SU-DHL-6 (cell line): ENCODE measurements at regions not wholly inside any gene's neighbourhood (a gene's known extent, or its start where the extent isn't known, plus 50 kb on each side); places are given as distances from the start of the nearest gene placed in this dataset.
A peak's percentile ranks its signal among the peaks of the same experiment; 100 is the strongest.

Source experiments
- H2AFZ ChIP-seq: fragments of 200-600 bp; sonication (generic); 2 replicates; pipeline ENCODE4 v1.6.1; 2014; ENCODE audit warnings: low read depth, mild to moderate bottlenecking, moderate library complexity, mixed read lengths, antibody characterized with exemption, low read length; ENCODE audit not compliant: severe bottlenecking
- H3F3A ChIP-seq: fragments of 200-600 bp; shearing (Covaris generic); 2 replicates; pipeline ENCODE4 v1.6.0; 2016; ENCODE audit warnings: antibody characterized with exemption, mild to moderate bottlenecking; ENCODE audit not compliant: insufficient read depth
- H3K27ac ChIP-seq: fragments of 200-600 bp; sonication (generic); 2 replicates; pipeline ENCODE4 v1.5.1; 2016; ENCODE audit warnings: low read depth, mild to moderate bottlenecking, low read length, moderate library complexity, mixed read lengths
- H3K27me3 ChIP-seq: fragments of 200-600 bp; sonication (generic), shearing (Covaris generic); 2 replicates; pipeline ENCODE4 v1.6.0; 2014; ENCODE audit warnings: mild to moderate bottlenecking, low read length
- H3K36me3 ChIP-seq: fragments of 200-600 bp; sonication (generic); 2 replicates; pipeline ENCODE4 v1.6.1; 2014; ENCODE audit warnings: mild to moderate bottlenecking, low read length, mixed read lengths
- H3K4me2 ChIP-seq: fragments of 300-600, 200-600 bp; shearing (Covaris generic), sonication (generic); 2 replicates; pipeline ENCODE4 v1.6.0; 2014; ENCODE audit warnings: low read length, low read depth, mild to moderate bottlenecking; ENCODE audit not compliant: poor library complexity, severe bottlenecking
- H3K4me3 ChIP-seq: fragments of 200-600 bp; sonication (generic); 2 replicates; pipeline ENCODE4 v1.5.1; 2014; ENCODE audit warnings: antibody characterized with exemption, low read length, mild to moderate bottlenecking, mixed read lengths; ENCODE audit not compliant: insufficient read depth, poor library complexity, severe bottlenecking
- H3K79me2 ChIP-seq: fragments of 200-600 bp; sonication (generic); 2 replicates; pipeline ENCODE4 v1.6.1; 2014; ENCODE audit warnings: mild to moderate bottlenecking, low read length, moderate library complexity; ENCODE audit not compliant: insufficient read depth
- H3K9ac ChIP-seq: fragments of 200-600 bp; sonication (generic); 2 replicates; pipeline ENCODE4 v1.7.0; 2014; ENCODE audit warnings: mild to moderate bottlenecking, low read length
- H3K9me2 ChIP-seq: fragments of 200-600 bp; sonication (generic); replicated peaks from 2 replicates; pipeline ENCODE4 v1.6.1; 2014; ENCODE audit warnings: low read length; ENCODE audit not compliant: insufficient read depth
- H3K9me3 ChIP-seq: fragments of 200-600 bp; sonication (generic); 2 replicates; pipeline ENCODE4 v1.6.1; 2014; ENCODE audit warnings: low read length, mixed read lengths; ENCODE audit not compliant: insufficient read depth
- H4K20me1 ChIP-seq: fragments of 200-600 bp; sonication (generic); 2 replicates; pipeline ENCODE4 v1.6.1; 2014; ENCODE audit warnings: low read depth, mild to moderate bottlenecking, antibody characterized with exemption, low read length, moderate library complexity, mixed read lengths
- CTCF ChIP-seq: fragments of 200-600 bp; sonication (generic); IDR thresholded peaks from one replicate; pipeline ENCODE4 v1.5.1; 2017; ENCODE audit warnings: antibody characterized with exemption, mild to moderate bottlenecking, low read length, moderate library complexity; ENCODE audit not compliant: insufficient read depth, poor library complexity, severe bottlenecking
- EZH2phosphoT487 ChIP-seq: fragments of 200-600 bp; sonication (generic), shearing (Covaris generic); conservative IDR thresholded peaks from 2 replicates; pipeline ENCODE4 v1.6.1; 2018; ENCODE audit warnings: mild to moderate bottlenecking, antibody characterized with exemption, low read length, moderate library complexity, mixed read lengths

DNA sequence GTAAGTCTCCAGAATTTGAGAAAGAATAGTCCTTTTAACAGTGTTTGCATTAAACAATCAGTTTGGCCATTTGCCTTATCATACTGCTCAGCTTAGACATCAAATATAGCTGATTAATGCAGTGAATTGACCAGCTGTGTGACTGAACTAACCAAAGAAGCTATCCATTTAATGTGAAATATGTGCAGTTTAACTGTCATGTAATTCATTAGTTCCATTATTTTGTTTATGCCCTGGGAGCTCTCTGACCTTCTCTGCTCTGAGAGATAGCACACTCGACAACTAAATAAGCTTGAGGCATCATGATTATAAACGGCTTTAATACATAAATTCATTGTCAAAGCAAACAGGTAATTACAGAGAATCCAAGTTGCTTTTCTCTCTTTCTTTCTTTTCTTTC lies 324.3 kb upstream of the PCDH7 start:
- no peak overlapping the region for H3K27ac ChIP-seq
- no peak overlapping the region for H3K9ac ChIP-seq
- no peaks in the 10 kb centered on the region for H4K20me1 ChIP-seq
- H3K4me2 ChIP-seq: no peak overlapping the region
- no peaks in the 10 kb centered on the region for H3K36me3 ChIP-seq
- no peaks in the 10 kb centered on the region for H3K79me2 ChIP-seq
- no peaks in the 10 kb centered on the region for H3K9me3 ChIP-seq
- TF ChIP-seq CTCF: no peak
- no peak overlapping the region for H3K4me3 ChIP-seq
- no peaks in the 10 kb centered on the region for H3K9me2 ChIP-seq
- no peaks in the 10 kb centered on the region for H3K27me3 ChIP-seq
- peak overlapping the region; percentile 59 for H2AFZ ChIP-seq
- no peaks in the 10 kb centered on the region for H3F3A ChIP-seq

GRCh38 chr4:30396772-30397475 lies 323.2 kb upstream of the PCDH7 start:
- Histone ChIP-seq H2AFZ (peak overlapping the region; percentile 54), H3K4me2 (no peak overlapping the region), H3K27me3 (no peaks in the 10 kb centered on the region), H3K9me2 (no peaks in the 10 kb centered on the region), H3K36me3 (no peaks in the 10 kb centered on the region), H3F3A (no peaks in the 10 kb centered on the region), H3K9ac (no peak overlapping the region), H3K9me3 (no peaks in the 10 kb centered on the region), H3K79me2 (no peaks in the 10 kb centered on the region), H4K20me1 (no peaks in the 10 kb centered on the region), H3K4me3 (no peak overlapping the region), H3K27ac (no peak overlapping the region)
- no peak for TF ChIP-seq EZH2phosphoT487
- TF ChIP-seq CTCF: no peak

DNA sequence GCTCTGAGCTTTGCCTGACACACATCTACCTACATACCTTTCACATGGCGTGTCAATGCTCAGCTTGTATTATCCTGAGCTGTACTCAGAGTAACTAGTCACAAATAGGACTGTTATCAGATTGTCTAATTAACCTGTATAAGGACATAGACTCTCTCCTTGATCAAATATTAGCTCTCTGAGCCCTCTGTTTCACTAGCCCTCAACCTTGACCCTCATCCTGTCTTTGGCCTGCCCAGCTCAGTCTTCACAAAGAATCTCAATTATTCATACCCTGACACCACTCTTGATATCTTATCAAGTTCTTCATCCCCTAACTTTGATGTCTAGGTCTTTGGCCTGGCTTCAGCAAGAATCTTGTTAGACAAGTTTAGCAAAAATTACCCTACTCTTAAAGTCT lies 320.7 kb upstream of the PCDH7 start:
- no peaks in the 10 kb centered on the region for H4K20me1 ChIP-seq
- H3K9me3 ChIP-seq: no peaks in the 10 kb centered on the region
- H3K4me3 ChIP-seq: no peak overlapping the region
- H3K27me3 ChIP-seq: no peaks in the 10 kb centered on the region
- no peak overlapping the region for H2AFZ ChIP-seq
- H3K79me2 ChIP-seq: no peaks in the 10 kb centered on the region
- H3F3A ChIP-seq: no peaks in the 10 kb centered on the region
- H3K9me2 ChIP-seq: no peaks in the 10 kb centered on the region
- H3K27ac ChIP-seq: no peak overlapping the region
- no peak overlapping the region for H3K9ac ChIP-seq
- no peak for TF ChIP-seq CTCF
- TF ChIP-seq EZH2phosphoT487: no peak
- no peak overlapping the region for H3K4me2 ChIP-seq
- no peaks in the 10 kb centered on the region for H3K36me3 ChIP-seq
